Glomerular visceral epithelial cell (primary cell): ENCODE measurements at regions not wholly inside any gene's neighbourhood (a gene's known extent, or its start where the extent isn't known, plus 50 kb on each side); places are given as distances from the start of the nearest gene placed in this dataset.
"Not testable (repeated sequence)": the region's sequence is repeated elsewhere in the genome, so short reads cannot be mapped to it uniquely, and the experiment has no call there.

Source experiments
- DNase-seq: peaks from one replicate; pipeline ENCODE4 v3.0.0-alpha.2; 2016; ENCODE audit errors: extremely low spot score

- no peak for DNase-seq
Observed at GRCh38 chr7:48992816-48993215, 68.5 kb downstream of the CDC14C start.

- DNase-seq: no peak
Observed at GRCh38 chr7:49001610-49002033, 77.3 kb downstream of the CDC14C start.

- no peak for DNase-seq
Observed at GRCh38 chr7:49010717-49011116, 86.4 kb downstream of the CDC14C start.

GRCh38 chr7:49014870-49015269 lies 90.5 kb downstream of the CDC14C start:
- DNase-seq: no peak

GRCh38 chr7:49020145-49020544 lies 95.8 kb downstream of the CDC14C start:
- no peak for DNase-seq

- DNase-seq: no peak
Observed at GRCh38 chr7:49022448-49022847, 98.1 kb downstream of the CDC14C start.

GRCh38 chr7:49023345-49024328 lies 99.3 kb downstream of the CDC14C start:
- DNase-seq: no peak

GRCh38 chr7:49030221-49030620 lies 105.9 kb downstream of the CDC14C start:
- DNase-seq: no peak

- DNase-seq: not testable (repeated sequence)
Observed at GRCh38 chr7:49033140-49033539, 108.8 kb downstream of the CDC14C start.

- DNase-seq: no peak
Observed at GRCh38 chr7:49037346-49038210, 113.2 kb downstream of the CDC14C start.

GRCh38 chr7:49038821-49039358 lies 114.5 kb downstream of the CDC14C start:
- DNase-seq: no peak

- DNase-seq: no peak
Observed at GRCh38 chr7:49060743-49061142, 136.4 kb downstream of the CDC14C start.

GRCh38 chr7:49074538-49074937 lies 150.2 kb downstream of the CDC14C start:
- no peak for DNase-seq

- DNase-seq: no peak
Observed at GRCh38 chr7:49080896-49081475, 156.6 kb downstream of the CDC14C start.

- no peak for DNase-seq
Observed at GRCh38 chr7:49088017-49088416, 163.7 kb downstream of the CDC14C start.

- DNase-seq: no peak
Observed at GRCh38 chr7:49089717-49090116, 165.4 kb downstream of the CDC14C start.

- no peak for DNase-seq
Observed at GRCh38 chr7:49091089-49091488, 166.7 kb downstream of the CDC14C start.

GRCh38 chr7:49091519-49091918 lies 167.2 kb downstream of the CDC14C start:
- no peak for DNase-seq

GRCh38 chr7:49093218-49093617 lies 168.9 kb downstream of the CDC14C start:
- DNase-seq: no peak

- DNase-seq: no peak
Observed at GRCh38 chr7:49094866-49095265, 170.5 kb downstream of the CDC14C start.

- DNase-seq: no peak
Observed at GRCh38 chr7:49099587-49100326, 175.4 kb downstream of the CDC14C start.
